Body of pancreas (tissue), 4 donors: ENCODE measurements at regions not wholly inside any gene's neighbourhood (a gene's known extent, or its start where the extent isn't known, plus 50 kb on each side); places are given as distances from the start of the nearest gene placed in this dataset.

Experiments
- CTCF ChIP-seq, 7 experiments: fragments of 450-650 bp in 4 of 7; fragments of 200-600 bp in 3 of 7; sonication (generic) in 3 of 7; IDR thresholded peaks; one replicate each; pipeline ENCODE4 v1.5.1; 2016 to 2019; ENCODE audit warnings: antibody characterized with exemption in 7 of 7
- POLR2A ChIP-seq, 3 donors: fragments of 450-650 bp; IDR thresholded peaks; one replicate each; pipeline ENCODE4 v1.6.1; 2016; ENCODE audit warnings: antibody characterized with exemption in 3 of 3, mild to moderate bottlenecking in 2 of 3

GRCh38 chr1:80633947-80634706, 1166.6 kb upstream of the ADGRL2 start:
- no peak for TF ChIP-seq CTCF (IDR thresholded peaks at IDR 0.05)
- TF ChIP-seq POLR2A (IDR thresholded peaks at IDR 0.05) = no peak
